Endothelial cell (in vitro differentiated cells): ENCODE measurements at regions not wholly inside any gene's neighbourhood (a gene's known extent, or its start where the extent isn't known, plus 50 kb on each side); places are given as distances from the start of the nearest gene placed in this dataset.

Experiments used
- DNase-seq: peaks from one replicate; pipeline ENCODE4 v3.0.0; 2021; ENCODE audit warnings: low spot score
- H3K27ac Mint-ChIP-seq: one replicate; pipeline ENCODE4 v1.8.0; 2021; ENCODE audit warnings: mixed read lengths, inconsistent platforms; ENCODE audit not compliant: unreplicated experiment
- H3K27me3 Mint-ChIP-seq: one replicate; pipeline ENCODE4 v1.8.0; 2021; ENCODE audit warnings: mild to moderate bottlenecking, moderate library complexity, mixed read lengths, inconsistent platforms; ENCODE audit not compliant: unreplicated experiment
- H3K36me3 Mint-ChIP-seq: one replicate; pipeline ENCODE4 v1.8.0; 2021; ENCODE audit warnings: mild to moderate bottlenecking, low read depth, mixed read lengths, inconsistent platforms; ENCODE audit not compliant: unreplicated experiment
- H3K4me1 Mint-ChIP-seq: one replicate; pipeline ENCODE4 v1.8.0; 2021; ENCODE audit warnings: mild to moderate bottlenecking, mixed read lengths, inconsistent platforms; ENCODE audit not compliant: unreplicated experiment
- H3K4me3 Mint-ChIP-seq: one replicate; pipeline ENCODE4 v1.8.0; 2021; ENCODE audit warnings: mild to moderate bottlenecking, mixed read lengths, inconsistent platforms; ENCODE audit not compliant: unreplicated experiment
- H3K9me3 Mint-ChIP-seq: one replicate; pipeline ENCODE4 v1.8.0; 2021; ENCODE audit warnings: mixed read lengths, inconsistent platforms; ENCODE audit not compliant: unreplicated experiment
- TF ChIP-seq, protein P1 (sequence below): fragments of 200-600 bp; sonication (generic); IDR thresholded peaks from one replicate; pipeline ENCODE4 v1.5.0; 2021; ENCODE audit warnings: antibody characterized with exemption; ENCODE audit not compliant: unreplicated experiment

DNA sequence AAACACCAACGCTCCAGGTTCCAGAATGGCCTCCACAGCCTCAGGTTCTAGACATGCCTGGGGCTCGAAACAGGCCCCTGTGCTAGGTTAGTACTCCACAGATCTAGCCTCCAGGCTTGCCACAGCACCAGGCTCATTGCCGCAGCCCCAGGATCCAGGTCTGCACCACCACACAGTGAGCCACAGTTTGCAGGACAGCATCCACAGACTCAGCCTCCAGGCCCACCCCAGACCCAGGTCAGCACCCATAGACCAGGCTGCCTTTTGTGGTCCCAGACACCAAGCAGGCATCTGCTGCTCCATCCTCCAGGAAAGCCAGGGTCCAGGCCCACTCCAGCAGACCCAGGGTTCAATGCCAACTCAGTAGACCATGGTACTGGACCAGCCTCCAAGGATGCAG is 132.3 kb upstream of the VSTM2A start:
- no peak overlapping the region for H3K27ac Mint-ChIP-seq
- DNase-seq, result no peak
- TF ChIP-seq, protein P1, sequence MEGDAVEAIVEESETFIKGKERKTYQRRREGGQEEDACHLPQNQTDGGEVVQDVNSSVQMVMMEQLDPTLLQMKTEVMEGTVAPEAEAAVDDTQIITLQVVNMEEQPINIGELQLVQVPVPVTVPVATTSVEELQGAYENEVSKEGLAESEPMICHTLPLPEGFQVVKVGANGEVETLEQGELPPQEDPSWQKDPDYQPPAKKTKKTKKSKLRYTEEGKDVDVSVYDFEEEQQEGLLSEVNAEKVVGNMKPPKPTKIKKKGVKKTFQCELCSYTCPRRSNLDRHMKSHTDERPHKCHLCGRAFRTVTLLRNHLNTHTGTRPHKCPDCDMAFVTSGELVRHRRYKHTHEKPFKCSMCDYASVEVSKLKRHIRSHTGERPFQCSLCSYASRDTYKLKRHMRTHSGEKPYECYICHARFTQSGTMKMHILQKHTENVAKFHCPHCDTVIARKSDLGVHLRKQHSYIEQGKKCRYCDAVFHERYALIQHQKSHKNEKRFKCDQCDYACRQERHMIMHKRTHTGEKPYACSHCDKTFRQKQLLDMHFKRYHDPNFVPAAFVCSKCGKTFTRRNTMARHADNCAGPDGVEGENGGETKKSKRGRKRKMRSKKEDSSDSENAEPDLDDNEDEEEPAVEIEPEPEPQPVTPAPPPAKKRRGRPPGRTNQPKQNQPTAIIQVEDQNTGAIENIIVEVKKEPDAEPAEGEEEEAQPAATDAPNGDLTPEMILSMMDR, result no peak
- H3K9me3 Mint-ChIP-seq, result no peaks in the 10 kb centered on the region
- no peaks in the 10 kb centered on the region for H3K27me3 Mint-ChIP-seq
- H3K36me3 Mint-ChIP-seq, result no peaks in the 10 kb centered on the region
- H3K4me3 Mint-ChIP-seq, result no peak overlapping the region
- no peaks in the 10 kb centered on the region for H3K4me1 Mint-ChIP-seq

DNA sequence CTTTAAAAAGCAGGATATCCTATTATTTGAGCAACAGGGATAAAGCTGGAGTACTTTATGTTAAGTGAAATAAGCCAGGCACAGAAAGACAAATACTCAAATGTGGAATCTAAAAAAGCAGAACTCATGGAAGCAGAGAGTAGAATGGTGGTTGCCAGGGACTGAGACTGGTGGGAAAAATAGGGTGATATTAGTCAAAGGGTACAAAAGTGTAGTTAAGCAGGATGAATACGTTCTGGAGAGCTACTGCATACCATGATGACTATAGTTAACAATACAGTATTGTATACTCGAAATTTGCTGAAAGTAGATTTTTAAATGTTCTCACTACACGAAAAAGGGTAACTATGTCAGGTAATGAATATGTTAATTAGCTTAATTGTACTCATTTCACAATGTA is 125.5 kb upstream of the VSTM2A start:
- H3K27ac Mint-ChIP-seq, result no peak overlapping the region
- H3K27me3 Mint-ChIP-seq, result peaks cover 1% of the 10 kb centered on the region
- H3K4me3 Mint-ChIP-seq, result no peak overlapping the region
- H3K9me3 Mint-ChIP-seq, result no peaks in the 10 kb centered on the region
- H3K4me1 Mint-ChIP-seq, result no peaks in the 10 kb centered on the region
- H3K36me3 Mint-ChIP-seq, result no peaks in the 10 kb centered on the region
- TF ChIP-seq, protein P1, result no peak
- DNase-seq, result no peak

DNA sequence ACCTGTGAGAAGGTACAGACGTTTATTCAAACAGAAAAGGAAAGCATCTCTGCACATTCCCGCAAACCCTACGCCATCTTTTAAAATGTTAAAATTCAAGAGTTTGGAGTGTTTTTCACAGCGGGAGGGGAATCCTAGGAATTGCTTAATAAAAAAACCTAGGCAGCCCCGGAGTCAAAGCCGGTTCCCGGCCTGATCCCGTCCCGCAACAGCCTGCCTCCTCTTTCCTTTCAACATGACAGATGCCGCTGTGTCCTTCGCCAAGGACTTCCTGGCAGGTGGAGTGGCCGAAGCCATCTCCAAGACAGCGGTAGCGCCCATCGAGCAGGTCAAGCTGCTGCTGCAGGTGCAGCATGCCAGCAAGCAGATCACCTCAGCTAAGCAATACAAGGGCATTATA is 123.0 kb upstream of the VSTM2A start:
- no peak for DNase-seq
- TF ChIP-seq, protein P1, result no peak
- no peak overlapping the region for H3K4me3 Mint-ChIP-seq
- peaks cover 1% of the 10 kb centered on the region for H3K27me3 Mint-ChIP-seq
- no peaks in the 10 kb centered on the region for H3K36me3 Mint-ChIP-seq
- no peaks in the 10 kb centered on the region for H3K9me3 Mint-ChIP-seq
- H3K27ac Mint-ChIP-seq, result no peak overlapping the region
- H3K4me1 Mint-ChIP-seq, result no peaks in the 10 kb centered on the region

DNA sequence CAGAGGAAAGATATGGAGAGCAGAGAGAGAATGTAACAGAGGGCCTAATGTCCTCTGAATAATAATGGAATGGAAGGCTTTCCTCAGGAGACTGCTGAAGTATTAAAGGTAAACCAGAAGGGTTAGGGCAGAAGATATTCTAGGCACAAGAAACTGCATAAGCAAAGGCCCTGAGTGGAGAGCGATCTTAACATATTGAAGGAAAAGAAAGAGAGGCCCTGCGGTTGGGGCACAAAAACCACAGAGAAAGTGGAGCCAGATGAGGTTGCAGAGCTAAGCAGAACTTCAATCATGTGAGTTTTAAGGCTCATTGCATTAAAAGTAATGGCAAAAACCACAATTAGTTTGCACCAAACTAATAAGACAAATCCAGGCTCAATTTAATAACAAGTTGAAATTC is 115.8 kb upstream of the VSTM2A start:
- H3K27ac Mint-ChIP-seq, result no peak overlapping the region
- H3K4me1 Mint-ChIP-seq, result no peaks in the 10 kb centered on the region
- TF ChIP-seq, protein P1, result no peak
- no peaks in the 10 kb centered on the region for H3K27me3 Mint-ChIP-seq
- DNase-seq, result no peak
- H3K9me3 Mint-ChIP-seq, result no peaks in the 10 kb centered on the region
- H3K36me3 Mint-ChIP-seq, result no peaks in the 10 kb centered on the region
- no peak overlapping the region for H3K4me3 Mint-ChIP-seq

DNA sequence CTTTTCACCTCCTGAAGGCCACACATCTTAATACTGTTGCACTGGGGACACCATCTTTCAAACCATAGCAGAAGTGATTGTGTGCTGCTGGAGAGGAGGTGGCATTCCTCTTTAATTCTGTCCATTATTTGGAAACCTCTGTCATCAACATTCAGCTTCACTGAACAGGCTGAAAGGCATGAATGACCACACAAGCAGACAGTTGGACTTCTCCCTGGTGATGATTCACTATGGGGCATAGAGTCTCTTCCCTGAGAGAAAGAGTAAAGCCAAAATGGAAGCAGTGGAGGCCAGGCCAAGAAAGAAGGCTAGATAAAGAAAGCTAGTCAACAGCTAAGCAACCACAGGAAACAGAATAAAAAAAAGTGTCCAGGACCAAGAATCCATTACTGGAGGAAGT is 113.1 kb upstream of the VSTM2A start:
- DNase-seq, result no peak
- Mint-ChIP-seq H3K9me3 (no peaks in the 10 kb centered on the region), H3K27ac (no peak overlapping the region), H3K4me1 (no peaks in the 10 kb centered on the region), H3K36me3 (no peaks in the 10 kb centered on the region), H3K4me3 (no peak overlapping the region), H3K27me3 (no peaks in the 10 kb centered on the region)
- TF ChIP-seq, protein P1, result no peak
